ENCODE measurements at regions not wholly inside any gene's neighbourhood (a gene's known extent, or its start where the extent isn't known, plus 50 kb on each side); places are given as distances from the start of the nearest gene placed in this dataset.
A peak's percentile ranks its signal among the peaks of the same experiment; 100 is the strongest.
"Not testable (repeated sequence)": the region's sequence is repeated elsewhere in the genome, so short reads cannot be mapped to it uniquely, and the experiment has no call there.

DNA sequence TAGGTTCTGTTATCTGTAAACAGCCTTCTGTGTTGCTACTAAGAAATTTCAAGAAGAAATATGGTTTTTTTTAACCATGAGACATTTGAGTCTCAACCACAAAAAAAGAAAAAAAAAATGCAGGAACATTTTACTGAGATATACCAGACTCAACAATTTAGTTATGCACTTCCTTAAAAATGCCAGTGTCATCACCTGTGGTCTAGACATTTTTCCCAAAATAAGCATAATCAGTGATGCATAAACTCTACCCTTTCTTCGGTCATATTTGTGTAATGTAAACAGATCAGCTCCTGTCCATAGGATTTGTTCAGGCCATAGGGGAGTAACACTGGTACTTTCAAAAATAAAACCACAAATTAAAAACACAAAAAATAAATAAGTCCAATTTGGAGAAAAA lies 122.6 kb upstream of the TNFSF4 start:
- H3K27ac ChIP-seq (ENCODE audit: poor library complexity, severe bottlenecking): peak overlapping the region; percentile 60
- H3K9me3 ChIP-seq (ENCODE audit: severe bottlenecking): no peaks in the 10 kb centered on the region
- ATAC-seq (ENCODE audit: low read depth) (peak; percentile 36; the same call in 1 of the 3 replicates), DNase-seq (ENCODE audit: low spot score) (no peak)
- H3K4me1 ChIP-seq (ENCODE audit: insufficient read depth, poor library complexity, severe bottlenecking): peaks cover 24% of the 10 kb centered on the region
- H3K36me3 ChIP-seq (ENCODE audit: low read depth): no peaks in the 10 kb centered on the region
- TF ChIP-seq, protein P1, sequence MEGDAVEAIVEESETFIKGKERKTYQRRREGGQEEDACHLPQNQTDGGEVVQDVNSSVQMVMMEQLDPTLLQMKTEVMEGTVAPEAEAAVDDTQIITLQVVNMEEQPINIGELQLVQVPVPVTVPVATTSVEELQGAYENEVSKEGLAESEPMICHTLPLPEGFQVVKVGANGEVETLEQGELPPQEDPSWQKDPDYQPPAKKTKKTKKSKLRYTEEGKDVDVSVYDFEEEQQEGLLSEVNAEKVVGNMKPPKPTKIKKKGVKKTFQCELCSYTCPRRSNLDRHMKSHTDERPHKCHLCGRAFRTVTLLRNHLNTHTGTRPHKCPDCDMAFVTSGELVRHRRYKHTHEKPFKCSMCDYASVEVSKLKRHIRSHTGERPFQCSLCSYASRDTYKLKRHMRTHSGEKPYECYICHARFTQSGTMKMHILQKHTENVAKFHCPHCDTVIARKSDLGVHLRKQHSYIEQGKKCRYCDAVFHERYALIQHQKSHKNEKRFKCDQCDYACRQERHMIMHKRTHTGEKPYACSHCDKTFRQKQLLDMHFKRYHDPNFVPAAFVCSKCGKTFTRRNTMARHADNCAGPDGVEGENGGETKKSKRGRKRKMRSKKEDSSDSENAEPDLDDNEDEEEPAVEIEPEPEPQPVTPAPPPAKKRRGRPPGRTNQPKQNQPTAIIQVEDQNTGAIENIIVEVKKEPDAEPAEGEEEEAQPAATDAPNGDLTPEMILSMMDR (IDR thresholded peaks at IDR 0.05; ENCODE audit: poor library complexity, severe bottlenecking): no peak
- H3K4me3 ChIP-seq (ENCODE audit: severe bottlenecking): no peak overlapping the region
- H3K27me3 ChIP-seq (ENCODE audit: insufficient read depth, poor library complexity, severe bottlenecking): no peaks in the 10 kb centered on the region

DNA sequence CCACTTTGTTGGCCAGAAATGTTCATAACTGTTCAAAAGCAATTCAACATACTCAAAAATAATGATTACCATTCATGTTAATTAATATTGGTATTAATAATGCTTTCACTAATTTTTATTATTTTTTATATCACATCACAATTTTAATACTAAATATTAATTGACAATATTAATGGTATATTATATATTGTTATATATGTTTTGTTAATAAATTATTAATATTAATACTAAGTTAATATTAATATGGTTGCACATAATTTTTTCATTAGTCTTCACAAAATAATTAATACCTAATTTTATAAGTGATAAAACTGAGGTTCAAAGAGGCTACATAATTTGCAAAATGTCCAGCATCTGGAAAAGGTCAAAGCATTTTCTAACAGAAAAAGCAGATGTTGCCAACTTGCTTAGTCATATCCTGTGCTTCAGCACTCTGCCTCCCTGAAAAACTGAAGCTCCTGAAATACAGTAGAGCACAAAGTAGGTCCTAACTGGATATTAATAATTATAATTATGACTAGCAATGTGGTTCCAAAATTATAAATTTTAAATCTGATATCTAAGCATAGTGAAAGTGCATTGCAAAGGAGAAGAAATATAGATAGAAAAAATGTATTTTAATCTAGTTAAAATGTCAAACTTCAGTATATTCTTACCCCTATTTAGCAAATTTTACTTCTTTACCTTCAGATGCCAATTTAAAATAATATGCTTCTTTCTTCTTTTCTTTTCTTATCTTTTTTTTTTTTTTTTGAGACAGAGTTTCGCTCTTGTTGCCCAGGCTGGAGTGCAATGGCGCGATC lies 123.2 kb upstream of the TNFSF4 start:
- ATAC-seq (ENCODE audit: low read depth): peak; percentile 75
- no peak for DNase-seq (ENCODE audit: low spot score)
- TF ChIP-seq, protein P1 (IDR thresholded peaks at IDR 0.05; ENCODE audit: poor library complexity, severe bottlenecking): no peak
- Histone ChIP-seq H3K4me1 (ENCODE audit: insufficient read depth, poor library complexity, severe bottlenecking) (peaks cover 24% of the 10 kb centered on the region), H3K27me3 (ENCODE audit: insufficient read depth, poor library complexity, severe bottlenecking) (no peaks in the 10 kb centered on the region), H3K36me3 (ENCODE audit: low read depth) (no peaks in the 10 kb centered on the region), H3K4me3 (ENCODE audit: severe bottlenecking) (no peak overlapping the region), H3K9me3 (ENCODE audit: severe bottlenecking) (no peaks in the 10 kb centered on the region), H3K27ac (ENCODE audit: poor library complexity, severe bottlenecking) (peak overlapping the region; percentile 60)

DNA sequence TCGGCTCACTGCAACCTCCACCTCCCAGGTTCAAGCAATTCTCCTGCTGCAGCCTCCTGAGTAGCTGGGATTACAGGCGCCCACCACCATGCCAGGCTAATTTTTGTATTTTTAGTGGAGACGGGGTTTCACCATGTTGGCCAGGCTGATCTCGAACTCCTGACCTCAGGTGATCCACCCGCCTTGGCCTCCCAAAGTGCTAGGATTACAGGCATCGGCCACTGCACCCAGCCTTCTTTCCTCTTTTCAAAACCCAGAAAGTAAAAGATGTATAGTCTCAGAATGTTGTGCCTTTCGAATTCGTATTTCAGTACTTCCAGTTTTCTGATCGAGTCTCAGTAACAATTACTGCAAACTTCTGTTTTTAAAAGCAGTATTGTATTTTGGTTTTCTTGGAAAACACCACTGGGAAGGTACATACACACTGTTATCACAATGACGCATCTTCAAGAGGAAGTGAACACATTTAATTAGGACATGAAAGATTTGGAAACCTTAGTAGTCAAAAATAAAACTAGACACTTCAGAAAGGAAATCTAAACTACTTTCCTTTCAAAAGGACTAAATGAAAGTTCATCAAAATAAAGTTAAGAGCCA lies 123.9 kb upstream of the TNFSF4 start:
- H3K27ac ChIP-seq (ENCODE audit: poor library complexity, severe bottlenecking): peak overlapping the region; percentile 60
- H3K4me1 ChIP-seq (ENCODE audit: insufficient read depth, poor library complexity, severe bottlenecking): peaks cover 24% of the 10 kb centered on the region
- DNase-seq (ENCODE audit: low spot score); H3K9me3 ChIP-seq (ENCODE audit: severe bottlenecking); H3K27me3 ChIP-seq (ENCODE audit: insufficient read depth, poor library complexity, severe bottlenecking); H3K4me3 ChIP-seq (ENCODE audit: severe bottlenecking); H3K36me3 ChIP-seq (ENCODE audit: low read depth): not testable (repeated sequence)
- ATAC-seq (ENCODE audit: low read depth): 0 out of 3 replicates have a peak, but pooled peaks have one; percentile 46

- Histone ChIP-seq H3K27me3 (ENCODE audit: insufficient read depth, poor library complexity, severe bottlenecking) (no peaks in the 10 kb centered on the region), H3K27ac (ENCODE audit: poor library complexity, severe bottlenecking) (peak overlapping the region; percentile 60), H3K4me1 (ENCODE audit: insufficient read depth, poor library complexity, severe bottlenecking) (peaks cover 24% of the 10 kb centered on the region), H3K4me3 (ENCODE audit: severe bottlenecking) (no peak overlapping the region), H3K36me3 (ENCODE audit: low read depth) (no peaks in the 10 kb centered on the region), H3K9me3 (ENCODE audit: severe bottlenecking) (no peaks in the 10 kb centered on the region)
- TF ChIP-seq, protein P1 (IDR thresholded peaks at IDR 0.05; ENCODE audit: poor library complexity, severe bottlenecking): no peak
- DNase-seq (ENCODE audit: low spot score) (no peak), ATAC-seq (ENCODE audit: low read depth) (no peak)
Observed at GRCh38 chr1:173332026-173332425, 124.9 kb upstream of the TNFSF4 start.

- TF ChIP-seq, protein P1 (IDR thresholded peaks at IDR 0.05; ENCODE audit: poor library complexity, severe bottlenecking): no peak
- no peak for ATAC-seq (ENCODE audit: low read depth)
- Histone ChIP-seq H3K27ac (ENCODE audit: poor library complexity, severe bottlenecking) (no peak overlapping the region), H3K27me3 (ENCODE audit: insufficient read depth, poor library complexity, severe bottlenecking) (no peaks in the 10 kb centered on the region), H3K9me3 (ENCODE audit: severe bottlenecking) (no peaks in the 10 kb centered on the region), H3K4me3 (ENCODE audit: severe bottlenecking) (no peak overlapping the region), H3K4me1 (ENCODE audit: insufficient read depth, poor library complexity, severe bottlenecking) (peaks cover 24% of the 10 kb centered on the region), H3K36me3 (ENCODE audit: low read depth) (no peaks in the 10 kb centered on the region)
- no peak for DNase-seq (ENCODE audit: low spot score)
Observed at GRCh38 chr1:173333581-173333980, 126.5 kb upstream of the TNFSF4 start.
